ENCODE measurements at regions not wholly inside any gene's neighbourhood (a gene's known extent, or its start where the extent isn't known, plus 50 kb on each side); places are given as distances from the start of the nearest gene placed in this dataset.

DNA sequence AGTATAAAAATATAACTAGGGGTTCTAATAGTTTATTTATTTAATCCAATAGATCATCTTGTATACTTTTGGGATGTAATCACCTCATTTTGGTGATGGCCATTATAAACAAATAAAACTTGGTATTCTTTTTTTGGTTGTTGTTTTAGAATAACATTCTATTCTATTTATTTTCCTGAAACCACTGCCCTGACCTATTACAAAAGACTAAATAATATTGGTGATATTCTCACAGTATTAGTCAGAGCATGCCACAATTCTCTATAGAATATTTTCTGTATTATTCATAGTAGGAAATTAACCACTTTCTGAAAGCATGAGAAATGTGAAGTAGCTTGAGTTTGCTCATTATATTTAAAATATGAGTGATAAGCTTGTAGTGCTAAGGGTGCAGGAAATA is 54.1 kb upstream of the LRRC7 start:
- DNase-seq (ENCODE audit: low read depth), result peak; percentile 36

Data from fibroblast of gingiva (primary cell).